Stimulated activated CD8-positive, alpha-beta memory T cell treated with anti-CD3 and anti-CD28 coated beads, Interleukin-12 subunit alpha, Interleukin-12 subunit beta, amount 100 ng/mL, for 1 hour (primary cell): ENCODE measurements at regions not wholly inside any gene's neighbourhood (a gene's known extent, or its start where the extent isn't known, plus 50 kb on each side); places are given as distances from the start of the nearest gene placed in this dataset.
"Not testable (repeated sequence)": the region's sequence is repeated elsewhere in the genome, so short reads cannot be mapped to it uniquely, and the experiment has no call there.

ENCODE experiments used
- DNase-seq: peaks from one replicate; pipeline ENCODE4 v3.0.0-alpha.2; 2020; ENCODE audit warnings: low read depth

GRCh38 chr13:76619631-76620030 lies 266.6 kb downstream of the KCTD12 start:
- no peak for DNase-seq

GRCh38 chr13:76610819-76611415 lies 275.3 kb downstream of the KCTD12 start:
- no peak for DNase-seq

- no peak for DNase-seq
Observed at GRCh38 chr13:76609643-76610042, 276.6 kb downstream of the KCTD12 start.

GRCh38 chr13:76607866-76608265 lies 278.3 kb downstream of the KCTD12 start:
- no peak for DNase-seq

- DNase-seq, result no peak
Observed at GRCh38 chr13:76600081-76600480, 286.1 kb downstream of the KCTD12 start.

GRCh38 chr13:76597868-76598267 lies 288.3 kb downstream of the KCTD12 start:
- no peak for DNase-seq

- no peak for DNase-seq
Observed at GRCh38 chr13:76596216-76596615, 290.0 kb downstream of the KCTD12 start.

- DNase-seq, result no peak
Observed at GRCh38 chr13:76594435-76594834, 291.8 kb downstream of the KCTD12 start.

GRCh38 chr13:76586842-76587241 lies 299.4 kb downstream of the KCTD12 start:
- DNase-seq, result no peak

- no peak for DNase-seq
Observed at GRCh38 chr13:76579701-76580100, 306.5 kb downstream of the KCTD12 start.

GRCh38 chr13:76575634-76576033 lies 310.6 kb downstream of the KCTD12 start:
- DNase-seq, result not testable (repeated sequence)

- no peak for DNase-seq
Observed at GRCh38 chr13:76570510-76570971, 315.7 kb downstream of the KCTD12 start.

- no peak for DNase-seq
Observed at GRCh38 chr13:76556627-76557026, 329.6 kb downstream of the KCTD12 start.

GRCh38 chr13:76552807-76553206 lies 333.4 kb downstream of the KCTD12 start:
- DNase-seq, result no peak

GRCh38 chr13:76552041-76552772 lies 334.0 kb downstream of the KCTD12 start:
- no peak for DNase-seq

- no peak for DNase-seq
Observed at GRCh38 chr13:76542176-76542575, 344.0 kb downstream of the KCTD12 start.

GRCh38 chr13:76538004-76538403 lies 348.2 kb downstream of the KCTD12 start:
- DNase-seq, result no peak

GRCh38 chr13:76533251-76533650 lies 353.0 kb downstream of the KCTD12 start:
- DNase-seq, result no peak

- DNase-seq, result no peak
Observed at GRCh38 chr13:76527041-76527440, 359.2 kb downstream of the KCTD12 start.

- DNase-seq, result no peak
Observed at GRCh38 chr13:76523740-76524340, 362.4 kb downstream of the KCTD12 start.

- no peak for DNase-seq
Observed at GRCh38 chr13:76522083-76522755, 364.0 kb downstream of the KCTD12 start.

- no peak for DNase-seq
Observed at GRCh38 chr13:76519685-76520084, 366.5 kb downstream of the KCTD12 start.

- no peak for DNase-seq
Observed at GRCh38 chr13:76516586-76516985, 369.6 kb downstream of the KCTD12 start.
